Neural crest cell (in vitro differentiated cells): ENCODE measurements at regions not wholly inside any gene's neighbourhood (a gene's known extent, or its start where the extent isn't known, plus 50 kb on each side); places are given as distances from the start of the nearest gene placed in this dataset.

ENCODE experiments used
- DNase-seq: peaks from one replicate; pipeline ENCODE4 v3.0.0; 2021; ENCODE audit warnings: low read depth, mixed read lengths, low spot score
- H3K27ac Mint-ChIP-seq: one replicate; pipeline ENCODE4 v1.8.0; 2021; ENCODE audit warnings: mild to moderate bottlenecking, mixed read lengths; ENCODE audit not compliant: unreplicated experiment
- H3K27me3 Mint-ChIP-seq: 2 replicates; pipeline ENCODE4 v1.8.0; 2021; ENCODE audit warnings: low read depth, mild to moderate bottlenecking, mixed read lengths
- H3K36me3 Mint-ChIP-seq: 2 replicates; pipeline ENCODE4 v1.8.0; 2021; ENCODE audit warnings: low read depth, mild to moderate bottlenecking, mixed read lengths
- H3K4me1 Mint-ChIP-seq: 2 replicates; pipeline ENCODE4 v1.8.0; 2021; ENCODE audit warnings: mixed read lengths
- H3K4me3 Mint-ChIP-seq: one replicate; pipeline ENCODE4 v1.8.0; 2021; ENCODE audit warnings: mild to moderate bottlenecking, mixed read lengths
- H3K9me3 Mint-ChIP-seq: 2 replicates; pipeline ENCODE4 v1.8.0; 2021; ENCODE audit warnings: mixed read lengths
- CTCF ChIP-seq: fragments of 200-600 bp; sonication (generic); conservative IDR thresholded peaks from 2 replicates; pipeline ENCODE4 v1.5.0; 2021; ENCODE audit warnings: antibody characterized with exemption, mild to moderate bottlenecking

GRCh38 chr14:97776890-97777558, 979.8 kb downstream of the VRK1 start:
- no peak overlapping the region for H3K4me3 Mint-ChIP-seq
- DNase-seq, result no peak
- H3K27ac Mint-ChIP-seq, result no peak overlapping the region
- H3K27me3 Mint-ChIP-seq, result no peaks in the 10 kb centered on the region
- H3K36me3 Mint-ChIP-seq, result peaks cover 2% of the 10 kb centered on the region
- no peak for TF ChIP-seq CTCF
- peaks cover 2% of the 10 kb centered on the region for H3K9me3 Mint-ChIP-seq
- H3K4me1 Mint-ChIP-seq, result peaks cover 5% of the 10 kb centered on the region

DNA sequence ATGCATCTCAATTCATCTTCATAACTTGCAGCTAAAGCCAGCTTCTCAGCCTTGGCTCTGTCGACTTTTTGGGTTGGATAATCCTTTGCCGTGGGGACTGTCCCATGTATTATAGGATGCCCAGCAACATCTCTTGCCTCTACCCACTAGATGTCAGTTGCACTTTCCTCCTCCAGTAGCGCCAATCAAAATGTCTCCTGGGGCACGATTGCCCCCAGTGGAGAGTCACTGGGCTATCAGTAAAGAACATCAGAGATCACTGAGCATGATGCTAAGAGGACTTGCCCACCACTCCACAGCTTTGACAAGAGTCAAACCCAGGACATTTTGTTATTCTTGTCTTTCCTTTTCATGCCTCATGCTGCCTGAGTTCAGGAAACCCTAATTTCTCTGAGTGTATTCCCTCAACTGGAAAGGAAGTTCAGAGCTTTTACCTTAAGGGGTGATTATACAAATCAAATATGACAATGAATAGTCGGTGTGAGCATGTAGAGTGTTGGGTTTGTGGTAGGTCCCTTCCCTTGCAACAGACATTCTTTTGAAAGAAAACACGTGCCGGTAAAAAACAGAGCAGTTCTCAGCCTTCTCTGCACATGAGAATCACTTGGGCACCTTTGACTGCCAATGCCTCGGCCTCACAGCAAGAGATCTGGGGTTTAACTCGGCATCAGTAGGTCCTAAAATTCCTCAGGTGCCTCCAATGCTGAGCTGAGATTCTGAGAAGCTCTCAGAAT, 980.6 kb downstream of the VRK1 start:
- peaks cover 2% of the 10 kb centered on the region for H3K9me3 Mint-ChIP-seq
- H3K4me1 Mint-ChIP-seq, result peaks cover 5% of the 10 kb centered on the region
- no peak for TF ChIP-seq CTCF
- no peaks in the 10 kb centered on the region for H3K27me3 Mint-ChIP-seq
- H3K4me3 Mint-ChIP-seq, result no peak overlapping the region
- H3K36me3 Mint-ChIP-seq, result peaks cover 2% of the 10 kb centered on the region
- H3K27ac Mint-ChIP-seq, result no peak overlapping the region
- no peak for DNase-seq

GRCh38 chr14:97779140-97779539, 982.0 kb downstream of the VRK1 start:
- Mint-ChIP-seq H3K27ac (no peak overlapping the region), H3K4me3 (no peak overlapping the region), H3K4me1 (peaks cover 5% of the 10 kb centered on the region), H3K36me3 (peaks cover 2% of the 10 kb centered on the region), H3K9me3 (peaks cover 2% of the 10 kb centered on the region), H3K27me3 (no peaks in the 10 kb centered on the region)
- DNase-seq, result no peak
- TF ChIP-seq CTCF, result no peak

- no peak for DNase-seq
- H3K4me1 Mint-ChIP-seq, result peaks cover 5% of the 10 kb centered on the region
- H3K4me3 Mint-ChIP-seq, result no peak overlapping the region
- peaks cover 2% of the 10 kb centered on the region for H3K36me3 Mint-ChIP-seq
- no peak for TF ChIP-seq CTCF
- peaks cover 9% of the 10 kb centered on the region for H3K9me3 Mint-ChIP-seq
- H3K27ac Mint-ChIP-seq, result no peak overlapping the region
- no peaks in the 10 kb centered on the region for H3K27me3 Mint-ChIP-seq
These were observed 983.6 kb downstream of the VRK1 start for GRCh38 chr14:97780804-97781203.

- DNase-seq, result no peak
- H3K27ac Mint-ChIP-seq, result peak overlapping the region; percentile 44
- H3K4me3 Mint-ChIP-seq, result no peak overlapping the region
- peaks cover 5% of the 10 kb centered on the region for H3K4me1 Mint-ChIP-seq
- H3K27me3 Mint-ChIP-seq, result no peaks in the 10 kb centered on the region
- TF ChIP-seq CTCF, result no peak
- peaks cover 2% of the 10 kb centered on the region for H3K36me3 Mint-ChIP-seq
- H3K9me3 Mint-ChIP-seq, result peaks cover 9% of the 10 kb centered on the region
These were observed 984.8 kb downstream of the VRK1 start for GRCh38 chr14:97781961-97782360.
